H9 (cell line): ENCODE measurements at regions not wholly inside any gene's neighbourhood (a gene's known extent, or its start where the extent isn't known, plus 50 kb on each side); places are given as distances from the start of the nearest gene placed in this dataset.

Source experiments
- DNase-seq: peaks from one replicate; pipeline ENCODE4 v3.0.0-alpha.2; 2017
- H2AFZ ChIP-seq: one replicate; pipeline ENCODE4 v1.6.1; 2013; ENCODE audit warnings: mild to moderate bottlenecking, low read length, control low read depth, moderate library complexity
- H2AK5ac ChIP-seq: 2 replicates; pipeline ENCODE4 v1.6.1; 2013; ENCODE audit warnings: low read length, control low read depth, mixed read lengths; ENCODE audit not compliant: insufficient read length
- H2BK120ac ChIP-seq: one replicate; pipeline ENCODE4 v1.6.1; 2013; ENCODE audit warnings: low read depth, mild to moderate bottlenecking, low read length, control low read depth, inconsistent platforms; ENCODE audit not compliant: poor library complexity, severe bottlenecking
- H2BK12ac ChIP-seq: 2 replicates; pipeline ENCODE4 v1.6.1; 2013; ENCODE audit warnings: low read length, control low read depth, mixed read lengths, low read depth; ENCODE audit not compliant: insufficient read length
- H2BK15ac ChIP-seq: 2 replicates; pipeline ENCODE4 v1.6.1; 2013; ENCODE audit warnings: low read depth, low read length, control low read depth
- H2BK20ac ChIP-seq: one replicate; pipeline ENCODE4 v1.6.1; 2013; ENCODE audit warnings: low read depth, mild to moderate bottlenecking, low read length, control low read depth, inconsistent platforms; ENCODE audit not compliant: poor library complexity, severe bottlenecking
- H2BK5ac ChIP-seq: 2 replicates; pipeline ENCODE4 v1.6.1; 2013; ENCODE audit warnings: low read length, control low read depth, mixed read lengths; ENCODE audit not compliant: insufficient read length
- H3K14ac ChIP-seq: 2 replicates; pipeline ENCODE4 v1.6.1; 2013; ENCODE audit warnings: low read length, control low read depth; ENCODE audit not compliant: insufficient read depth
- H3K18ac ChIP-seq: 2 replicates; pipeline ENCODE4 v1.6.1; 2013; ENCODE audit warnings: low read depth, mild to moderate bottlenecking, mixed read lengths, low read length, control low read depth; ENCODE audit not compliant: insufficient read length
- H3K23ac ChIP-seq: 2 replicates; pipeline ENCODE4 v1.6.1; 2013; ENCODE audit warnings: low read length, control low read depth, mixed read lengths, low read depth; ENCODE audit not compliant: insufficient read length
- H3K23me2 ChIP-seq: 2 replicates; pipeline ENCODE4 v1.6.1; 2013; ENCODE audit warnings: low read depth, mild to moderate bottlenecking, mixed read lengths, low read length, control low read depth; ENCODE audit not compliant: insufficient read length, poor library complexity, severe bottlenecking
- H3K27ac ChIP-seq: 2 replicates; pipeline ENCODE4 v1.5.1; 2013; ENCODE audit warnings: low read length, control low read depth, mixed read lengths, low read depth; ENCODE audit not compliant: insufficient read length
- H3K27me3 ChIP-seq: 2 replicates; pipeline ENCODE4 v1.6.1; 2013; ENCODE audit warnings: low read length, control low read depth, inconsistent platforms; ENCODE audit not compliant: insufficient read depth
- H3K4ac ChIP-seq: 2 replicates; pipeline ENCODE4 v1.6.1; 2013; ENCODE audit warnings: low read depth, mild to moderate bottlenecking, control low read depth, inconsistent platforms, low read length, moderate library complexity
- H3K4me1 ChIP-seq: 2 replicates; pipeline ENCODE4 v1.6.1; 2013; ENCODE audit warnings: low read length, control low read depth, inconsistent platforms; ENCODE audit not compliant: insufficient read depth
- H3K4me2 ChIP-seq: 2 replicates; pipeline ENCODE4 v1.6.1; 2013; ENCODE audit warnings: low read length, control low read depth, mixed read lengths; ENCODE audit not compliant: insufficient read length, insufficient read depth
- H3K56ac ChIP-seq: 2 replicates; pipeline ENCODE4 v1.6.1; 2013; ENCODE audit warnings: low read depth, mild to moderate bottlenecking, mixed read lengths, low read length, control low read depth; ENCODE audit not compliant: insufficient read length
- H3K79me1 ChIP-seq: 2 replicates; pipeline ENCODE4 v1.6.1; 2013; ENCODE audit warnings: low read depth, mild to moderate bottlenecking, moderate library complexity, low read length, control low read depth, inconsistent platforms; ENCODE audit not compliant: insufficient read depth, poor library complexity, severe bottlenecking
- H3K79me2 ChIP-seq: 2 replicates; pipeline ENCODE4 v1.6.1; 2013; ENCODE audit warnings: low read length, control low read depth, inconsistent platforms; ENCODE audit not compliant: insufficient read depth
- H3K9ac ChIP-seq: 2 replicates; pipeline ENCODE4 v1.6.1; 2013; ENCODE audit warnings: low read length, control low read depth, mixed read lengths; ENCODE audit not compliant: insufficient read length; ENCODE audit errors: extremely low read depth
- H3K9me3 ChIP-seq: one replicate; pipeline ENCODE4 v1.6.1; 2013; ENCODE audit warnings: low read depth, low read length, inconsistent platforms; ENCODE audit not compliant: control insufficient read depth
- H3T11ph ChIP-seq: one replicate; pipeline ENCODE4 v1.6.1; 2013; ENCODE audit warnings: mild to moderate bottlenecking, low read length, control low read depth, inconsistent platforms
- H4K20me1 ChIP-seq: one replicate; pipeline ENCODE4 v1.6.1; 2013; ENCODE audit not compliant: control insufficient read depth, insufficient read length, insufficient read depth
- H4K5ac ChIP-seq: 2 replicates; pipeline ENCODE4 v1.6.1; 2013; ENCODE audit warnings: low read depth, mild to moderate bottlenecking, mixed read lengths, low read length, control low read depth; ENCODE audit not compliant: insufficient read length
- H4K8ac ChIP-seq: replicated peaks from 2 replicates; pipeline ENCODE4 v1.6.1; 2013; ENCODE audit warnings: low read length, control low read depth, mixed read lengths, low read depth; ENCODE audit not compliant: insufficient read length
- H4K91ac ChIP-seq: 2 replicates; pipeline ENCODE4 v1.6.1; 2013; ENCODE audit warnings: low read depth, mild to moderate bottlenecking, moderate library complexity, mixed read lengths, low read length, control low read depth; ENCODE audit not compliant: insufficient read length
- H3K27ac Mint-ChIP-seq, 3 experiments: 2 replicates in 2 of 3; 3 replicates in 1 of 3; pipeline ENCODE4 v1.8.0; 2020 to 2021; ENCODE audit warnings: mixed read lengths in 3 of 3, mild to moderate bottlenecking in 1 of 3, moderate library complexity in 1 of 3
- H3K27me3 Mint-ChIP-seq: 2 replicates; pipeline ENCODE4 v1.8.0; 2021; ENCODE audit warnings: low read depth, mild to moderate bottlenecking, moderate library complexity, mixed read lengths
- H3K36me3 Mint-ChIP-seq, 3 experiments: 2 replicates in 2 of 3; 3 replicates in 1 of 3; pipeline ENCODE4 v1.8.0; 2020 to 2021; ENCODE audit warnings: low read depth in 3 of 3, mixed read lengths in 3 of 3; ENCODE audit not compliant: insufficient read depth in 1 of 3
- H3K4me1 Mint-ChIP-seq, 2 experiments: 2 replicates each; pipeline ENCODE4 v1.8.0; 2020; ENCODE audit warnings: mixed read lengths in 2 of 2
- H3K4me3 Mint-ChIP-seq, 2 experiments: 2 replicates in 1 of 2; 3 replicates in 1 of 2; pipeline ENCODE4 v1.8.0; 2020 to 2021; ENCODE audit warnings: mild to moderate bottlenecking in 2 of 2, mixed read lengths in 2 of 2, moderate library complexity in 1 of 2
- H3K9me3 Mint-ChIP-seq, 2 experiments: 2 replicates in 1 of 2; 3 replicates in 1 of 2; pipeline ENCODE4 v1.8.0; 2020; ENCODE audit warnings: mild to moderate bottlenecking in 2 of 2, mixed read lengths in 2 of 2, moderate library complexity in 1 of 2
- WGBS: extraction: QIAGEN DNeasy Blood & Tissue Kit; methylation state at CpG from one replicate; pipeline ENCODE4 v1.1.7; 2013; ENCODE audit warnings: missing lambda C conversion rate, low lambda C conversion rate, mixed read lengths; ENCODE audit not compliant: insufficient read length; ENCODE audit errors: extremely low coverage; 5-methylcytosine and 5-hydroxymethylcytosine counted together
- TF ChIP-seq, protein P1 (sequence below): fragments of 200-600 bp; sonication (generic); conservative IDR thresholded peaks from 3 replicates; pipeline ENCODE4 v1.8.0; 2021; ENCODE audit warnings: antibody characterized with exemption, mild to moderate bottlenecking

- no peak overlapping the region for H3K4me3 Mint-ChIP-seq
- no peaks in the 10 kb centered on the region for H3K79me1 ChIP-seq
- H3K4ac ChIP-seq = no peak overlapping the region
- H3K23ac ChIP-seq = no peak overlapping the region
- no peak overlapping the region for H2BK5ac ChIP-seq
- H3K9ac ChIP-seq = no peak overlapping the region
- H3K36me3 Mint-ChIP-seq = no peaks in the 10 kb centered on the region
- H2BK15ac ChIP-seq = no peak overlapping the region
- H2BK12ac ChIP-seq = no peak overlapping the region
- H4K91ac ChIP-seq = no peak overlapping the region
- no peak overlapping the region for H3K14ac ChIP-seq
- no CpG with 5 or more reads among the region's 2 CpGs for WGBS
- no peak overlapping the region for H3K56ac ChIP-seq
- no peaks in the 10 kb centered on the region for H3K79me2 ChIP-seq
- no peaks in the 10 kb centered on the region for H3K27me3 ChIP-seq
- H4K8ac ChIP-seq = no peak overlapping the region
- peaks cover 9 to 10% of the 10 kb centered on the region in 2 experiments for H3K4me1 Mint-ChIP-seq
- no peak overlapping the region for H4K5ac ChIP-seq
- H2BK20ac ChIP-seq = no peak overlapping the region
- H2AFZ ChIP-seq = no peak overlapping the region
- no peak overlapping the region for H3T11ph ChIP-seq
- H3K4me2 ChIP-seq = no peak overlapping the region
- no peaks in the 10 kb centered on the region for H3K23me2 ChIP-seq
- H2AK5ac ChIP-seq = no peak overlapping the region
- no peaks in the 10 kb centered on the region for H3K9me3 Mint-ChIP-seq
- no peaks in the 10 kb centered on the region for H4K20me1 ChIP-seq
- no peaks in the 10 kb centered on the region for H3K27me3 Mint-ChIP-seq
- H3K27ac ChIP-seq = no peak overlapping the region
- no peak for DNase-seq
- H2BK120ac ChIP-seq = no peak overlapping the region
- H3K4me1 ChIP-seq = peaks cover 3% of the 10 kb centered on the region; the same call in 1 of the 2 replicates
- TF ChIP-seq, protein P1, sequence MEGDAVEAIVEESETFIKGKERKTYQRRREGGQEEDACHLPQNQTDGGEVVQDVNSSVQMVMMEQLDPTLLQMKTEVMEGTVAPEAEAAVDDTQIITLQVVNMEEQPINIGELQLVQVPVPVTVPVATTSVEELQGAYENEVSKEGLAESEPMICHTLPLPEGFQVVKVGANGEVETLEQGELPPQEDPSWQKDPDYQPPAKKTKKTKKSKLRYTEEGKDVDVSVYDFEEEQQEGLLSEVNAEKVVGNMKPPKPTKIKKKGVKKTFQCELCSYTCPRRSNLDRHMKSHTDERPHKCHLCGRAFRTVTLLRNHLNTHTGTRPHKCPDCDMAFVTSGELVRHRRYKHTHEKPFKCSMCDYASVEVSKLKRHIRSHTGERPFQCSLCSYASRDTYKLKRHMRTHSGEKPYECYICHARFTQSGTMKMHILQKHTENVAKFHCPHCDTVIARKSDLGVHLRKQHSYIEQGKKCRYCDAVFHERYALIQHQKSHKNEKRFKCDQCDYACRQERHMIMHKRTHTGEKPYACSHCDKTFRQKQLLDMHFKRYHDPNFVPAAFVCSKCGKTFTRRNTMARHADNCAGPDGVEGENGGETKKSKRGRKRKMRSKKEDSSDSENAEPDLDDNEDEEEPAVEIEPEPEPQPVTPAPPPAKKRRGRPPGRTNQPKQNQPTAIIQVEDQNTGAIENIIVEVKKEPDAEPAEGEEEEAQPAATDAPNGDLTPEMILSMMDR = no peak
- no peaks in the 10 kb centered on the region for H3K9me3 ChIP-seq
- H3K27ac Mint-ChIP-seq = no peak overlapping the region
- no peak overlapping the region for H3K18ac ChIP-seq
Observed at GRCh38 chr2:58803192-58803591, 562.1 kb upstream of the FANCL start.
